ENCODE measurements at regions not wholly inside any gene's neighbourhood (a gene's known extent, or its start where the extent isn't known, plus 50 kb on each side); places are given as distances from the start of the nearest gene placed in this dataset.

DNA sequence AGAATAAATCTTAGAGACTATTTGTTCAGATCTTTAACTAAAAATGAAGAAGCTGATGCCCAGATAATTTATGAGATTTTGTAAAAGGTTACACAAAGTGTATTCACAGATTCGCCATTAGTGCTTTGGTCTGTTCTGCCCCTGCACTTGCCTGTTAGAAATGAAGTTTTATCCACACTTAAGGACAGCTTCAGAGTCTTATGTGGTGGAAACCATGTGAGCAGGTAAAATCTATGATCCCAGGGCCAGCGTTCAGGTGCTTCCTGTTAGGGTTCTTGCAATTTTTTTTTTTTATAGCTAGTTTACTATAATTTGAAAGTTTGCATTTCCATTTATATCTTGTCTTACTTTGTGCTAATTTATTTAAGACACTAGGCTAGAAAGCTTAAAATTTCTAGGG is 561.6 kb downstream of the PRR16 start:
- TF ChIP-seq, protein P1, sequence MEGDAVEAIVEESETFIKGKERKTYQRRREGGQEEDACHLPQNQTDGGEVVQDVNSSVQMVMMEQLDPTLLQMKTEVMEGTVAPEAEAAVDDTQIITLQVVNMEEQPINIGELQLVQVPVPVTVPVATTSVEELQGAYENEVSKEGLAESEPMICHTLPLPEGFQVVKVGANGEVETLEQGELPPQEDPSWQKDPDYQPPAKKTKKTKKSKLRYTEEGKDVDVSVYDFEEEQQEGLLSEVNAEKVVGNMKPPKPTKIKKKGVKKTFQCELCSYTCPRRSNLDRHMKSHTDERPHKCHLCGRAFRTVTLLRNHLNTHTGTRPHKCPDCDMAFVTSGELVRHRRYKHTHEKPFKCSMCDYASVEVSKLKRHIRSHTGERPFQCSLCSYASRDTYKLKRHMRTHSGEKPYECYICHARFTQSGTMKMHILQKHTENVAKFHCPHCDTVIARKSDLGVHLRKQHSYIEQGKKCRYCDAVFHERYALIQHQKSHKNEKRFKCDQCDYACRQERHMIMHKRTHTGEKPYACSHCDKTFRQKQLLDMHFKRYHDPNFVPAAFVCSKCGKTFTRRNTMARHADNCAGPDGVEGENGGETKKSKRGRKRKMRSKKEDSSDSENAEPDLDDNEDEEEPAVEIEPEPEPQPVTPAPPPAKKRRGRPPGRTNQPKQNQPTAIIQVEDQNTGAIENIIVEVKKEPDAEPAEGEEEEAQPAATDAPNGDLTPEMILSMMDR (IDR thresholded peaks at IDR 0.05): no peak
- no peak for TF ChIP-seq POLR2A (IDR thresholded peaks at IDR 0.05)

Measured in testis (tissue), 2 donors.